22Rv1 (cell line): ENCODE measurements at regions not wholly inside any gene's neighbourhood (a gene's known extent, or its start where the extent isn't known, plus 50 kb on each side); places are given as distances from the start of the nearest gene placed in this dataset.

Experiments
- CTCF ChIP-seq: fragments of 450-650 bp; IDR thresholded peaks from 2 replicates; pipeline ENCODE4 v1.5.1; 2017; ENCODE audit warnings: mild to moderate bottlenecking
- ZFX ChIP-seq: fragments of 450-650 bp; IDR thresholded peaks from 2 replicates; pipeline ENCODE4 v1.6.1; 2017; ENCODE audit warnings: antibody characterized with exemption, borderline replicate concordance

- TF ChIP-seq CTCF (no peak), ZFX (no peak)
Measured at GRCh38 chr18:38402509-38402908, 836.9 kb upstream of the CELF4 start.
